ENCODE measurements at regions not wholly inside any gene's neighbourhood (a gene's known extent, or its start where the extent isn't known, plus 50 kb on each side); places are given as distances from the start of the nearest gene placed in this dataset.

- DNase-seq (ENCODE audit: low spot score) (no peak), FAIRE-seq (no peak)
These were observed 371.4 kb upstream of the TMTC1 start for GRCh38 chr12:30155001-30155730.

GRCh38 chr12:30153981-30154380 is 370.2 kb upstream of the TMTC1 start:
- FAIRE-seq (no peak), DNase-seq (ENCODE audit: low spot score) (no peak)

GRCh38 chr12:30152705-30153104 is 369.0 kb upstream of the TMTC1 start:
- FAIRE-seq (no peak), DNase-seq (ENCODE audit: low spot score) (no peak)

- FAIRE-seq = no peak
- no peak for DNase-seq (ENCODE audit: low spot score)
These were observed 368.1 kb upstream of the TMTC1 start for GRCh38 chr12:30151831-30152230.

GRCh38 chr12:30146561-30146960 is 362.8 kb upstream of the TMTC1 start:
- DNase-seq (ENCODE audit: low spot score) (no peak), FAIRE-seq (no peak)

- DNase-seq (ENCODE audit: low spot score) (no peak), FAIRE-seq (no peak)
These were observed 361.9 kb upstream of the TMTC1 start for GRCh38 chr12:30145684-30146032.

- no peak for FAIRE-seq
These were observed 361.3 kb upstream of the TMTC1 start for GRCh38 chr12:30144777-30145683.

GRCh38 chr12:30142301-30142700 is 358.6 kb upstream of the TMTC1 start:
- DNase-seq (ENCODE audit: low spot score) = no peak
- no peak for FAIRE-seq

More at GRCh38 chr12:30144777-30145683, 361.3 kb upstream of the TMTC1 start:
- DNase-seq (ENCODE audit: low spot score) = no peak

GRCh38 chr12:30138483-30138882 is 354.7 kb upstream of the TMTC1 start:
- no peak for FAIRE-seq

GRCh38 chr12:30136696-30137095 is 353.0 kb upstream of the TMTC1 start:
- DNase-seq (ENCODE audit: low spot score) (no peak), FAIRE-seq (no peak)

More at GRCh38 chr12:30138483-30138882, 354.7 kb upstream of the TMTC1 start:
- no peak for DNase-seq (ENCODE audit: low spot score)

- FAIRE-seq (no peak), DNase-seq (ENCODE audit: low spot score) (no peak)
These were observed 352.0 kb upstream of the TMTC1 start for GRCh38 chr12:30135776-30136175.

- DNase-seq (ENCODE audit: low spot score) (peak; percentile 42), FAIRE-seq (no peak)
These were observed 350.5 kb upstream of the TMTC1 start for GRCh38 chr12:30134229-30134628.

GRCh38 chr12:30126944-30127343 is 343.2 kb upstream of the TMTC1 start:
- DNase-seq (ENCODE audit: low spot score) (no peak), FAIRE-seq (no peak)

- FAIRE-seq = no peak
- no peak for DNase-seq (ENCODE audit: low spot score)
These were observed 336.8 kb upstream of the TMTC1 start for GRCh38 chr12:30120522-30120921.

- FAIRE-seq (no peak), DNase-seq (ENCODE audit: low spot score) (no peak)
These were observed 333.7 kb upstream of the TMTC1 start for GRCh38 chr12:30117483-30117882.

- DNase-seq (ENCODE audit: low spot score) = no peak
- FAIRE-seq = no peak
These were observed 328.0 kb upstream of the TMTC1 start for GRCh38 chr12:30111719-30112118.

GRCh38 chr12:30110958-30111586 is 327.3 kb upstream of the TMTC1 start:
- DNase-seq (ENCODE audit: low spot score) = no peak
- FAIRE-seq = no peak

- FAIRE-seq = no peak
- DNase-seq (ENCODE audit: low spot score) = no peak
These were observed 326.8 kb upstream of the TMTC1 start for GRCh38 chr12:30110498-30110897.

- no peak for DNase-seq (ENCODE audit: low spot score)
- FAIRE-seq = no peak
These were observed 324.9 kb upstream of the TMTC1 start for GRCh38 chr12:30108666-30109065.

GRCh38 chr12:30106204-30106965 is 322.6 kb upstream of the TMTC1 start:
- DNase-seq (ENCODE audit: low spot score) (no peak), FAIRE-seq (no peak)

GRCh38 chr12:30105505-30105904 is 321.8 kb upstream of the TMTC1 start:
- no peak for FAIRE-seq
- no peak for DNase-seq (ENCODE audit: low spot score)

Data from urothelium cell line (cell line).